H1 (cell line): ENCODE measurements at regions not wholly inside any gene's neighbourhood (a gene's known extent, or its start where the extent isn't known, plus 50 kb on each side); places are given as distances from the start of the nearest gene placed in this dataset.

Source experiments
- HDAC2 ChIP-seq, 2 experiments: fragments of 300-600 bp in 1 of 2; sonication (generic) in 1 of 2; IDR thresholded peaks; 2 replicates each; pipeline ENCODE4 v1.6.1; 2011 to 2012; ENCODE audit warnings: low read depth in 2 of 2, low read length in 2 of 2, mild to moderate bottlenecking in 2 of 2, moderate library complexity in 2 of 2, borderline replicate concordance in 1 of 2, inconsistent platforms in 1 of 2
- JUND ChIP-seq: IDR thresholded peaks from 2 replicates; pipeline ENCODE4 v1.6.1; 2011; ENCODE audit warnings: mild to moderate bottlenecking, improper control_type of control experiment, low read length
- RXRA ChIP-seq: IDR thresholded peaks from 2 replicates; pipeline ENCODE4 v1.6.1; 2011; ENCODE audit warnings: low read depth, mild to moderate bottlenecking, low read length, moderate library complexity; ENCODE audit not compliant: insufficient read depth
- TEAD4 ChIP-seq: IDR thresholded peaks from 2 replicates; pipeline ENCODE4 v1.6.1; 2012; ENCODE audit warnings: low read depth, low read length, inconsistent platforms, mixed read lengths

GRCh38 chr13:63737418-63737817 is 2321.8 kb upstream of the PCDH20 start (continued):
- TF ChIP-seq HDAC2 (IDR thresholded peaks at IDR 0.05; ENCODE audit: borderline replicate concordance in 1 of 2, low read depth in 2 of 2, low read length in 2 of 2): no peak
- TF ChIP-seq TEAD4: no peak
- no peak for TF ChIP-seq RXRA
- TF ChIP-seq JUND: no peak
